Eye (tissue), 1 donor: ENCODE measurements at regions not wholly inside any gene's neighbourhood (a gene's known extent, or its start where the extent isn't known, plus 50 kb on each side); places are given as distances from the start of the nearest gene placed in this dataset.
A peak's percentile ranks its signal among the peaks of the same experiment; 100 is the strongest.
"Not testable (repeated sequence)": the region's sequence is repeated elsewhere in the genome, so short reads cannot be mapped to it uniquely, and the experiment has no call there.

Experiments
- DNase-seq: peaks from one replicate; pipeline ENCODE4 v3.0.0-alpha.2; 2015

- DNase-seq, result no peak
Observed at GRCh38 chr9:6160579-6160978, 55.0 kb upstream of the IL33 start.

DNA sequence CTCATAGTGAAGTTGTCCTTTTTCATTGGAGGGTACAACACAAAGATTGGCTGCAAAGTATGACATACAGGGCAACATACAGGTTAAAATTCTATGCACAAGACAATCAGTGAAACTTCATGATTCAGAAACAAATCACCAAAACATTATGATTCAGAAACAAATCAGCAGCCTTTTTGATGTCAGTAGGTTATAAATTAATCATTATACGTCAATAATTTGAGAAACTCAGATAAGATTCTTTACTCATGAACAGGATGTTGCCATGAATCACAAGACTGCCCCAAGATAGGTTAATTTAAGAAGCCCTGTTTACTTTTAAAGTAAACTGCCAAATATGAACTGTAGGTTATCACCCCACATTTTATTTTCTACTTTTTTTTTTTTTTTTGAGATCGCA lies 62.2 kb upstream of the IL33 start:
- DNase-seq, result no peak

DNA sequence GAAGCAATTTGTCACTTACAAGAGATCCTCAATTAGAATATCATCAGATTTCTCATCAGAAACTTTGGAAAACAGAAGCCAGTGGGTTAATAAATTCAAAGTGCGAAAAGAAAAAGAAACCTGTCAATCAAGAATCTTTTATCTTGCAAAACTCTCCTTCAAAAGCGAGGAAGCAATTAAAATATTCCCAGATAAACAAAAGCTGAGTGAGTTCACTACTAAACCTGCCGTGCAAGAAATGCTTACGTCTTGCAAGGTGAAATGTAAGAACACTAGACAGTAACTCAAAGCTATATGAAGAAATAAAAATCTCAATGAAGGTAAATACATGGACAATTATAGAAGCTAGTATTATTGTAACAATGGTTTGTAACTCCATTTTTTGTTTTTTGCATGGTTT lies 62.8 kb upstream of the IL33 start:
- no peak for DNase-seq

DNA sequence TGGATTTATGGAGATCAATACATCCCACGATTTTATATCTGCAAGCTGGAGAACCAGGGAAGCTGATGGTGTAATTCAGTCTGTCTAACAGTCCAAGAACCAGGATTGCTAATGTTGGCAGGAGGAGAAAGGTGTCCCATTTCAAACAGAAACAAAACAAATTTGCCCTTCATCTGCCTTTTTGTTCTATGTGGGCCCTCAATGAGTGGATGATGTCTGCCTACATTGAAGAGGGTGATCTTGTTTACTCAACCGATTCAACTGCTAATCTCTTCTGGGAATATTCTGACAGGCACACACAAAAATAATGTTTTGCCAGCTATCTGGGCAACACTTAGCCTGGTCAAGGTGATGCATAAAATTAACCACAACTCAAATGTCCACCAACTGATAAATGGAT lies 65.1 kb upstream of the IL33 start:
- DNase-seq, result no peak

- DNase-seq, result no peak
Observed at GRCh38 chr9:6149315-6149714, 66.3 kb upstream of the IL33 start.

- no peak for DNase-seq
Observed at GRCh38 chr9:6147846-6148245, 67.8 kb upstream of the IL33 start.

- no peak for DNase-seq
Observed at GRCh38 chr9:6144947-6145346, 70.7 kb upstream of the IL33 start.

DNA sequence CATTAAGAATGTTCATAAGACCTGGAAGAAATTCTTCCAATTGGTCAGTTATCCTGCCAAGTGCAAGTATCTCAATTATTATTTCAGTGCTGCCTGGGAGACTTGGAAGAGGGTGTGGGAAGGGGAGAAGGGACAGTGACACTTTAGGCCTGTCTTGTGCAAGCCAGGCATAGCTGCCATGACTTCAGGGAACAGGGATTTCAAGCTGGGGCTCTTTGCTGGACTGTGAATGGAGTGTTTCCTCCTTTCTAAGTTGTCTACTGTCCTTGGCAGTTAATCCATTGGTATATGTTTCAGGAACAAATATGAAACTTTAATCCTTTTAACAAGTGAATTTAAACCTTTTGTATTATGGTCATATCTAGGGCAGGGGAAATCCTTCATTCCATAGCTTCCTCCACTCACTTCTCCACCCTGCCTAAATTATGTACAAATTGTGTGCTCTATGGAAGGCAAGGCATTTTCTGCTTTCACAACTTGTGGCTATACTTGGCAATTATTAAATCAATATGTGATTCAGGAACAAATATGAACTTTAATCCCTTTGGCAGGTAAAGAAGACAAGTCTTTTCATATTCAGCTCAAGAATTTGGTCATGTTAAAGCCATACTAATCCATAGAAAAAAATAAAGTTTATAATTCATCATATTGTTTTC lies 72.7 kb upstream of the IL33 start:
- no peak for DNase-seq

GRCh38 chr9:6135780-6136179 lies 79.8 kb upstream of the IL33 start:
- not testable (repeated sequence) for DNase-seq

GRCh38 chr9:6134661-6135180 lies 80.9 kb upstream of the IL33 start:
- DNase-seq, result no peak

- no peak for DNase-seq
Observed at GRCh38 chr9:6133346-6134063, 82.1 kb upstream of the IL33 start.

DNA sequence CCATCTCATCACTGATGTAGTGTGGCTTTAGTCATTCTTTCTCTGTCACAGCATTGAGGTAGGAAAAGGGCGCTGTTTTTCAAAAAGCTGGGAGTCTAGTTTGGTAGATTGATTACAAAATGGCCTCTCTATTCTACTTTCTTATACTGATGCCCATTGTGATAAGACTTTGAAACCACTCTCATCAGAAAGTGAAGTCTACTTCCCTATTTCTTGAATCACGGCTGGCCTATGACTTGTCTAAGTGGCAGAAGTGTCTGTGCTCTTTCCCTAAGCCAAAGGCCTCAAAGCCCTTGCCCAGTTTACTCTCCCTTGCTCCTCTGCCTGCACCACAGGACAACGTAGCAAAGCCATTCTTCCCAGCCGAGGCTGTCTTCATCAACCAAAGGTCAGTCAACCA lies 83.0 kb upstream of the IL33 start:
- DNase-seq, result no peak

GRCh38 chr9:6128030-6128429 lies 87.6 kb upstream of the IL33 start:
- no peak for DNase-seq

DNA sequence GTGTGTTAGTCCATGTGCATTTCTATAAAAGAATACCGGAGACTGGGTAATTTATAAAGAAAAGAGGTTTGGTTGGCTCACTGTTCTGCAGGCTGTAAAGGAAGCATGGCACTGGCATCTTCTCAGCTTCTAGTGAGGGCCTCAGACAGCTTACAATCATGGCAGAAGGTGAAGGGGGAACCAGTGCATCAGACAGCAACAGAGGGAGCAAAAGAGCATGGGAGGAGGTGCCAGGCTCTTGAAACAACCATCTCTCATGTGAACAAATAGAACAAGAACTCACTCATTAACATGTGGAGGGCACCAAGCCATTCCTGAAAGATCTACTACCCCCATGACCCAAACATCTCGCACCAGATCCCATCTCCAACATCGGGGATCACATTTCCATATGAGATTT lies 89.2 kb upstream of the IL33 start:
- DNase-seq, result no peak

- DNase-seq, result peak; percentile 61
Observed at GRCh38 chr9:6123416-6123815, 92.2 kb upstream of the IL33 start.

- DNase-seq, result no peak
Observed at GRCh38 chr9:6121707-6122106, 93.9 kb upstream of the IL33 start.

GRCh38 chr9:6114424-6114823 lies 99.0 kb upstream of the RANBP6 start:
- no peak for DNase-seq

DNA sequence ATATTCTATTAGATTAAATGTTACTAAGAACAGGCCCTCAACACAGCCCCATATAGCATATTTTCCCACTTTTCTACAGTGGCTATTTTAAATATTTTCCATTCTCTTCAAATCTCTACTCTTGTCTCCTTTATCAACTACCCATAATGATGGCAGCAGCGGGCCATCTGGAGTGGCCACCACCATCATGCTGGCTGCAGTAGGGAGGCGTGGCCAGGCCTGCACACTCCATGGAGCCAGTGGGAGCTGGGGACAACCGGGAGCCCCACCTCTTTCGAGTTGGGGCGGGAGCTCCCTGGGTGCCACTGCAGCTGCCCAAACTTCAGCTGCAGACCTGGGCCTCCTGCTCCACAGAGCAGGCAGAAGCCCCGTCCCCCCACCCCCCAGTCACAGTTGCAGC lies 98.4 kb upstream of the RANBP6 start:
- no peak for DNase-seq

DNA sequence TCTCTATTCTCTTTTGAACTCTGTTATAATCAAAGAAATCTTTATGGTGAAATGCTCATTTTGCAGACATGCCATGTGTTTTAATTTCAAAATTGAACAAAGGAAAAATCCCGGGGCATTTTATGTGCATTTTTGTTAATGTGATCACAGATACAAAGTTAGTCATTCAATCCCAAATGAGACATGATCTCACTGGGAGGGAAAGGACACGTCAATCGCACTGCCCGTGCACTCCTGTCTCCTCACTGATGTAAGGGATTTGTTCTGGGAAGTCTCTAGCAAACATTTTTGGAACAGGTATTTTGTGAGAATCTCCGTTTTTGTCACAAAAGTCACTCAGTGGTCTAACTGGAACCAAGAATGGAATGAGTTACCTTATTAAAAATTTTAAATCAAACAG lies 97.9 kb upstream of the RANBP6 start:
- DNase-seq, result no peak

- DNase-seq, result no peak
Observed at GRCh38 chr9:6109986-6110385, 94.6 kb upstream of the RANBP6 start.

- no peak for DNase-seq
Observed at GRCh38 chr9:6109571-6109970, 94.1 kb upstream of the RANBP6 start.

DNA sequence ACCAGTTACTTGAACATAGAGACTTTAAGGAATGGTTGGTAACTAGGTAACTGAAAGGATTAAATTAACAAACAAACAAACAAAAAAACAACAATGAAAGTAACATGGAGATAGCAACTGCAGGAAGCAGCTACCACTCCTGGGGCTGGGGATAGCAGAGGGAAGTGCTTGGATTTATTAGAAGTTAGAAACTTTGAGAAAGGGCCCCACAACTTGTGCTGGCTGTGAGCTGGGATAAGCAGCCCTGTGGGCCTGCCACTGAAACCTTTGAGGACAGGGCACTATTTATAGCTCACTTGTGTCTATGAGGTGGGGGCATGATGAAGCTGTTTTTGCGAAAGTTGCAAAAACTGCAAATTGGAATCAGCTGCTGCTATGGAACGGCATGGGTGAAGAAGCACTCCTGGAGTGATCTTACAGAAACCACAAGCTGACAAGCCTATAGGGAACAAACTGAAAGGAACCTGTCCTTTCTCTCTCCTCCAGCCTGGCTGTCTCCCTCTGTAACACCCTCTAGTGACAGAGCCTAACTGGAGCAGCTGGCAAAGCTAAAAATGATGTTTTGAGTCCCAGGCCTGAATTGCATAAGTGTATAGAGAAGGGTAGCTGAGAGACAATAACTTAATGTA lies 91.4 kb upstream of the RANBP6 start:
- DNase-seq, result peak; percentile 30

DNA sequence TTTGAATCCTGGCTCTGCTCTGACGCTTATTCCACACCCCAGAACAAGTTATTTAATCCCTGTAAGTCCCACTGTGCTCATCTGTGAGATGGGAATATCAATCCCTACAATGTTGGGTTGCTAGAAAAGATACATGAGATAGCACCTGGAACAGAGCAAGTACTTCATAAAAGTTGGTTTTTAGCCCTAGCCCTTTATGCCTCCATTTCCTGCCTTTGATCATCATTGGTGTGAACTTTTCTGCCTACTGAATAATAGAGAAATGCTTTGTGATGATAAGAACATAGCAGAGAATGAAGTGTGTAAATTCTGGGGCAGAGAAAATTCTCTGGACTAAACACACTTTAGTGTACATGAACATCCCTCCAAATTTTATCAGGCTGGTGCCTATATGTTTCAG lies 90.3 kb upstream of the RANBP6 start:
- DNase-seq, result no peak

- not testable (repeated sequence) for DNase-seq
Observed at GRCh38 chr9:6104406-6104805, 89.0 kb upstream of the RANBP6 start.
